PC-3 (cell line): ENCODE measurements at regions not wholly inside any gene's neighbourhood (a gene's known extent, or its start where the extent isn't known, plus 50 kb on each side); places are given as distances from the start of the nearest gene placed in this dataset.

ENCODE experiments used
- ATAC-seq: fragments of 200-7000 bp; cut with Tn5 transposase; 2 replicates; pipeline ENCODE4 v1.9.1; 2020; ENCODE audit warnings: mild to moderate bottlenecking, moderate library complexity
- BruUV-seq: library from RNA; stranded (reverse); fragments of 400-500 nt; replicated peaks from 2 replicates; lab custom pipeline; 2021; lab: Mats Ljungman, UMichigan
- CTCF ChIA-PET: fragments of 300-600 bp; sonication (Branson Sonifier 250); formaldehyde crosslinking; loops from one replicate; lab custom pipeline; 2022; ENCODE audit warnings: antibody characterized with exemption; lab: Charles Lee
- POLR2A ChIA-PET: fragments of 300-600 bp; sonication (Branson Sonifier 250); formaldehyde crosslinking; loops from one replicate; lab custom pipeline; 2022; ENCODE audit warnings: antibody characterized with exemption; ENCODE audit not compliant: unreplicated experiment; lab: Charles Lee
- DNase-seq: peaks from one replicate; pipeline ENCODE4 v3.0.0-alpha.2; 2015
- H2AFZ ChIP-seq: fragments of 300-600 bp; sonication (generic); 2 replicates; pipeline ENCODE4 v1.6.0; 2016; ENCODE audit warnings: antibody characterized with exemption, low read length
- H3F3A ChIP-seq: fragments of 300-600 bp; sonication (generic); one replicate; pipeline ENCODE4 v1.6.0; 2017; ENCODE audit warnings: antibody characterized with exemption, low read length, control low read depth, mild to moderate bottlenecking; ENCODE audit not compliant: unreplicated experiment
- H3K27ac ChIP-seq: fragments of 300-600 bp; sonication (generic); 2 replicates; pipeline ENCODE4 v1.5.1; 2016; ENCODE audit warnings: mild to moderate bottlenecking, low read length
- H3K27me3 ChIP-seq: fragments of 300-600 bp; sonication (generic); 2 replicates; pipeline ENCODE4 v1.6.1; 2016; ENCODE audit warnings: low read length, mixed read lengths
- H3K36me3 ChIP-seq: fragments of 300-600 bp; sonication (generic); 2 replicates; pipeline ENCODE4 v1.6.1; 2016; ENCODE audit warnings: low read depth, mixed run types, low read length, mixed read lengths
- H3K4me1 ChIP-seq: fragments of 300-600 bp; sonication (generic); 2 replicates; pipeline ENCODE4 v1.5.1; 2016; ENCODE audit warnings: low read length; ENCODE audit not compliant: insufficient read depth
- H3K4me2 ChIP-seq: fragments of 300-600 bp; sonication (generic); 2 replicates; pipeline ENCODE4 v1.6.0; 2016; ENCODE audit warnings: low read length
- H3K4me3 ChIP-seq: fragments of 300-600 bp; sonication (generic); 2 replicates; pipeline ENCODE4 v1.5.1; 2016; ENCODE audit warnings: mild to moderate bottlenecking, low read length, mixed read lengths
- H3K79me2 ChIP-seq: fragments of 300-600 bp; sonication (generic); 2 replicates; pipeline ENCODE4 v1.6.1; 2017; ENCODE audit warnings: low read length, mixed read lengths
- H3K9ac ChIP-seq: fragments of 300-600 bp; sonication (generic); 2 replicates; pipeline ENCODE4 v1.6.0; 2016; ENCODE audit warnings: mild to moderate bottlenecking, low read length
- H3K9me2 ChIP-seq: fragments of 300-600 bp; sonication (generic); replicated peaks from 2 replicates; pipeline ENCODE4 v1.6.1; 2016; ENCODE audit warnings: mixed run types, low read length, mixed read lengths
- H3K9me3 ChIP-seq: fragments of 300-600 bp; sonication (generic); 2 replicates; pipeline ENCODE4 v1.6.1; 2016; ENCODE audit warnings: low read length, mixed read lengths
- H4K20me1 ChIP-seq: fragments of 300-600 bp; sonication (generic); 2 replicates; pipeline ENCODE4 v1.6.1; 2016; ENCODE audit warnings: low read length, mixed read lengths
- CTCF ChIP-seq: fragments of 300-600 bp; sonication (generic); conservative IDR thresholded peaks from 2 replicates; pipeline ENCODE4 v1.5.1; 2017; ENCODE audit warnings: antibody characterized with exemption, low read depth, mild to moderate bottlenecking, low read length
- EZH2 ChIP-seq: fragments of 300-600 bp; sonication (generic); IDR thresholded peaks from one replicate; pipeline ENCODE4 v1.6.1; 2017; ENCODE audit warnings: antibody characterized with exemption, mild to moderate bottlenecking, low read length; ENCODE audit not compliant: unreplicated experiment
- EZH2phosphoT487 ChIP-seq: fragments of 300-600 bp; sonication (generic); IDR thresholded peaks from 2 replicates; pipeline ENCODE4 v1.6.1; 2018; ENCODE audit warnings: mild to moderate bottlenecking, antibody characterized with exemption, low read length, borderline replicate concordance
- intact Hi-C: fragments of 100-400 bp; cut with micrococcal nuclease; formaldehyde crosslinking; loops from 2 replicates; pipeline ENCODE4 v1.9.0; 2023

GRCh38 chr3:43870844-43871626, 180.3 kb downstream of the ABHD5 start:
- intact Hi-C loops: loop anchor here (2.0 to 10.0 kb wide), 3 partner anchors 84 to 236 kb away; no protein-coding TSS in a partner anchor
- Histone ChIP-seq H3K9me2 (no peaks in the 10 kb centered on the region), H3K27me3 (no peaks in the 10 kb centered on the region), H2AFZ (no peak overlapping the region), H4K20me1 (no peaks in the 10 kb centered on the region), H3K9me3 (no peaks in the 10 kb centered on the region), H3K9ac (peak overlapping the region; percentile 73), H3K36me3 (no peaks in the 10 kb centered on the region), H3K79me2 (no peaks in the 10 kb centered on the region), H3K4me2 (peak overlapping the region; percentile 51), H3K4me3 (no peak overlapping the region), H3F3A (peaks cover 11% of the 10 kb centered on the region), H3K27ac (peak overlapping the region; percentile 97), H3K4me1 (peaks cover 87% of the 10 kb centered on the region)
- POLR2A ChIA-PET: interaction anchor here (0.6 kb wide), 1 partner anchor 11 kb away, joined by 4 read pairs; no protein-coding TSS in a partner anchor
- CTCF ChIA-PET: interaction anchor here (1.1 kb wide), 1 partner anchor 15 kb away, joined by 3 read pairs; no protein-coding TSS in a partner anchor
- DNase-seq (peak; percentile 73), ATAC-seq (no peak)
- TF ChIP-seq EZH2 (no peak), EZH2phosphoT487 (no peak), CTCF (no peak)
- no TSS peak for BruUV-seq

- Histone ChIP-seq H3K79me2 (no peaks in the 10 kb centered on the region), H3K27ac (peak overlapping the region; percentile 97), H3K27me3 (no peaks in the 10 kb centered on the region), H3K9me2 (no peaks in the 10 kb centered on the region), H3K4me3 (no peak overlapping the region), H3K4me1 (peaks cover 81% of the 10 kb centered on the region), H3K9me3 (no peaks in the 10 kb centered on the region), H2AFZ (peak overlapping the region; percentile 18; the same call in 1 of the 2 replicates), H4K20me1 (no peaks in the 10 kb centered on the region), H3K36me3 (no peaks in the 10 kb centered on the region), H3K9ac (peak overlapping the region; percentile 73), H3K4me2 (peak overlapping the region; percentile 51), H3F3A (peaks cover 11% of the 10 kb centered on the region)
- ATAC-seq: no peak; the same call in 1 of the 2 replicates
- DNase-seq: no peak
- ChIA-PET CTCF (no interaction called here), POLR2A (no interaction called here)
- intact Hi-C loops: loop anchor here (1.0 to 10.0 kb wide), 4 partner anchors 19 to 236 kb away; no protein-coding TSS in a partner anchor
- TSS peak; percentile 70 for BruUV-seq
- TF ChIP-seq CTCF: no peak
- no peak for TF ChIP-seq EZH2
Observed at GRCh38 chr3:43871627-43872245, 181.0 kb downstream of the ABHD5 start.
